GM12878 (cell line): ENCODE measurements at regions not wholly inside any gene's neighbourhood (a gene's known extent, or its start where the extent isn't known, plus 50 kb on each side); places are given as distances from the start of the nearest gene placed in this dataset.

Experiments
- ATAC-seq: fragments of 200-7000 bp; cut with Tn5 transposase; 3 replicates; pipeline ENCODE4 v1.9.1; 2020; ENCODE audit warnings: mild to moderate bottlenecking, moderate library complexity
- BruUV-seq: library from RNA; stranded (reverse); fragments of 400-500 nt; replicated peaks from 2 replicates; lab custom pipeline; 2021; lab: Mats Ljungman, UMichigan
- CTCF ChIA-PET: fragments of 300-600 bp; sonication (Branson Sonifier 250); formaldehyde crosslinking; extraction: SDS; loops from one replicate; lab custom pipeline; 2021; ENCODE audit warnings: inconsistent platforms; lab: Yijun Ruan, JAX
- POLR2A ChIA-PET: fragments of 350-600 bp; formaldehyde crosslinking; extraction: SDS; loops from one replicate; lab custom pipeline; 2021; ENCODE audit warnings: inconsistent platforms; lab: Charles Lee
- RAD21 ChIA-PET: fragments of 300-600 bp; sonication (Branson Sonifier 250); formaldehyde crosslinking; loops from one replicate; lab custom pipeline; 2023; ENCODE audit warnings: antibody characterized with exemption; ENCODE audit not compliant: unreplicated experiment; lab: Charles Lee
- SMC1A ChIA-PET: fragments of 300-600 bp; sonication (Branson Sonifier 250); formaldehyde crosslinking; loops from one replicate; lab custom pipeline; 2023; ENCODE audit not compliant: unreplicated experiment, uncharacterized antibody; lab: Charles Lee
- DNase-seq: peaks from one replicate; pipeline ENCODE4 v3.0.0-alpha.2; 2011; ENCODE audit warnings: low read depth, low spot score
- FAIRE-seq: peaks from 3 replicates; lab custom pipeline; 2011; peaks lifted over from hg19 to GRCh38; lab: Jason Lieb, UNC
- H2AFZ ChIP-seq: 2 replicates; pipeline ENCODE4 v1.6.0; 2011; ENCODE audit warnings: low read depth, low read length, control low read depth; ENCODE audit not compliant: control insufficient read depth
- H3K27ac ChIP-seq: 2 replicates; pipeline ENCODE4 v1.5.1; 2011; ENCODE audit warnings: control low read depth; ENCODE audit not compliant: control insufficient read depth, insufficient read depth
- H3K27me3 ChIP-seq, 2 experiments: replicated peaks in 1 of 2; 2 replicates each; pipeline versions ENCODE4 v1.6.0 to v1.6.1; 2011; ENCODE audit warnings: low read length in 1 of 2; ENCODE audit not compliant: control insufficient read depth in 2 of 2, insufficient read depth in 2 of 2
- H3K36me3 ChIP-seq, 2 experiments: 2 replicates each; pipeline ENCODE4 v1.5.1; 2011; ENCODE audit warnings: low read length in 1 of 2; ENCODE audit not compliant: control insufficient read depth in 2 of 2, insufficient read depth in 2 of 2
- H3K4me1 ChIP-seq: 2 replicates; pipeline ENCODE4 v1.6.1; 2011; ENCODE audit warnings: mild to moderate bottlenecking, low read length, moderate library complexity, mixed read lengths; ENCODE audit not compliant: control insufficient read depth, insufficient read depth
- H3K4me2 ChIP-seq: 2 replicates; pipeline ENCODE4 v1.6.0; 2011; ENCODE audit warnings: control low read depth; ENCODE audit not compliant: control insufficient read depth, insufficient read depth
- H3K4me3 ChIP-seq: fragments of 200-600 bp; sonication (generic); 2 replicates; pipeline ENCODE4 v1.5.1; 2016
- H3K79me2 ChIP-seq: 2 replicates; pipeline ENCODE4 v1.6.0; 2011; ENCODE audit warnings: low read length; ENCODE audit not compliant: control insufficient read depth, insufficient read depth
- H3K9ac ChIP-seq: 2 replicates; pipeline ENCODE4 v1.8.0; 2011; ENCODE audit warnings: low read length, control low read depth, mixed read lengths; ENCODE audit not compliant: control insufficient read depth, insufficient read depth
- H3K9me3 ChIP-seq: replicated peaks from 3 replicates; pipeline ENCODE4 v1.5.1; 2011; ENCODE audit warnings: mild to moderate bottlenecking, low read length; ENCODE audit not compliant: control insufficient read depth, insufficient read depth
- H4K20me1 ChIP-seq: 2 replicates; pipeline ENCODE4 v1.6.0; 2011; ENCODE audit not compliant: control insufficient read depth, insufficient read depth
- CHD2 ChIP-seq: IDR thresholded peaks from 2 replicates; pipeline ENCODE4 v1.6.1; 2011; ENCODE audit warnings: low read depth, low read length, improper control_type of control experiment, borderline replicate concordance
- CREM ChIP-seq: IDR thresholded peaks from 2 replicates; pipeline ENCODE4 v1.6.1; 2014; ENCODE audit warnings: antibody characterized with exemption, low read depth
- HDAC2 ChIP-seq: fragments of 200-600 bp; sonication (generic); IDR thresholded peaks from 2 replicates; pipeline ENCODE4 v1.6.1; 2017
- IKZF2 ChIP-seq, 2 experiments: fragments of 450-650 bp; IDR thresholded peaks; 2 replicates each; pipeline ENCODE4 v1.6.1; 2017; ENCODE audit warnings: mild to moderate bottlenecking in 2 of 2, moderate library complexity in 2 of 2
- PAX5 ChIP-seq: IDR thresholded peaks from 2 replicates; pipeline ENCODE4 v1.6.1; 2011; ENCODE audit warnings: low read depth, low read length, borderline replicate concordance
- RB1 ChIP-seq: fragments of 450-650 bp; formaldehyde crosslinking; IDR thresholded peaks from 2 replicates; pipeline ENCODE4 v1.6.1; 2017; ENCODE audit warnings: mild to moderate bottlenecking, borderline replicate concordance
- RFX5 ChIP-seq: IDR thresholded peaks from 2 replicates; pipeline ENCODE4 v1.6.1; 2011; ENCODE audit warnings: low read depth, low read length, improper control_type of control experiment
- SMARCA5 ChIP-seq: fragments of 450-650 bp; IDR thresholded peaks from 2 replicates; pipeline ENCODE4 v1.6.1; 2017; ENCODE audit warnings: mild to moderate bottlenecking
- SREBF1 ChIP-seq: IDR thresholded peaks from 2 replicates; pipeline ENCODE4 v1.6.1; 2012; ENCODE audit warnings: mild to moderate bottlenecking, low read length
- TBL1XR1 ChIP-seq: IDR thresholded peaks from 2 replicates; pipeline ENCODE4 v1.6.1; 2012; ENCODE audit warnings: low read depth, low read length, improper control_type of control experiment
- ZNF24 ChIP-seq: fragments of 450-650 bp; IDR thresholded peaks from 2 replicates; pipeline ENCODE4 v1.6.1; 2017; ENCODE audit warnings: antibody characterized with exemption, mild to moderate bottlenecking
- ZSCAN29 ChIP-seq: fragments of 450-650 bp; IDR thresholded peaks from 2 replicates; pipeline ENCODE4 v1.6.1; 2017; ENCODE audit warnings: mild to moderate bottlenecking, moderate library complexity
- WGBS: methylation state at CpG from one replicate; pipeline ENCODE4 v1.1.6; 2016; ENCODE audit warnings: low lambda C conversion rate; ENCODE audit not compliant: insufficient replicate concordance, insufficient coverage; ENCODE audit errors: missing lambda C conversion rate; 5-methylcytosine and 5-hydroxymethylcytosine counted together
- in situ Hi-C: fragments of 300-500 bp; cut with MboI; formaldehyde crosslinking; loops from 9 replicates; pipeline ENCODE4 v1.14.3; 2018; ENCODE audit warnings: mixed read lengths
- intact Hi-C: fragments of 100-400 bp; cut with micrococcal nuclease; formaldehyde crosslinking; loops from one replicate; pipeline ENCODE4 v1.14.2; 2022; ENCODE audit not compliant: unreplicated experiment
- TF ChIP-seq, protein P1 (sequence below): fragments of 450-650 bp; IDR thresholded peaks from 2 replicates; pipeline ENCODE4 v1.6.1; 2016; ENCODE audit warnings: mild to moderate bottlenecking

DNA sequence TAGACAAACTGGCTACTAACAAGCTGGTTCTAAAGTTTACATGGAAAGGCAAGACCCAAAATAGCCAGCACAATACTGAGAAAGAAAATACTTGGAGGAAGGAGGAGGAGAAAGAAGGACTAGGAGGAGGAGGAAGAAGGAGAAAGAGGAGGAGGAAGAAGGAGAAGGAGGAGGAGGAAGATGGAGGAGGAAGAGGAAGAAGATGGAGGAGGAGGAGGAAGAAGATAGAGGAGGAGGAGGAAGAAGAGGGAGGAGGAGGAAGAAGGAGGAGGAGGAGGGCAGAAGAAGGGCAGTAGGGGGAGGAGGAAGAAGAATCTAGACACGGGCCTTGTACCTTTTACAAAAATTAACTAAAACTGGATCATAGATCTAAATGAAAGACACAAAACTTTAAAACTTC, 92.6 kb downstream of the METTL4 start:
- H3K79me2 ChIP-seq = no peaks in the 10 kb centered on the region
- no peak for DNase-seq
- no TSS peak for BruUV-seq
- H3K27me3 ChIP-seq = no peaks in the 10 kb centered on the region
- intact Hi-C loops = no loop called here
- TF ChIP-seq SREBF1 (no peak), PAX5 (no peak), CHD2 (no peak), RFX5 (no peak)
- TF ChIP-seq, all 136 proteins: peak for 0
- FAIRE-seq (no peak), ATAC-seq (no peak)
- Histone ChIP-seq H4K20me1 (no peaks in the 10 kb centered on the region), H3K4me3 (no peak overlapping the region), H3K36me3 (no peaks in the 10 kb centered on the region), H3K9me3 (no peaks in the 10 kb centered on the region), H3K27ac (no peak overlapping the region), H3K4me2 (no peak overlapping the region), H3K9ac (no peak overlapping the region), H2AFZ (no peak overlapping the region), H3K4me1 (no peaks in the 10 kb centered on the region)
- ChIA-PET POLR2A (no interaction called here), RAD21 (no interaction called here), SMC1A (no interaction called here), CTCF (no interaction called here)
- WGBS = 0% methylated on average over 1 of the region's 1 CpG
- in situ Hi-C loops = no loop called here

DNA sequence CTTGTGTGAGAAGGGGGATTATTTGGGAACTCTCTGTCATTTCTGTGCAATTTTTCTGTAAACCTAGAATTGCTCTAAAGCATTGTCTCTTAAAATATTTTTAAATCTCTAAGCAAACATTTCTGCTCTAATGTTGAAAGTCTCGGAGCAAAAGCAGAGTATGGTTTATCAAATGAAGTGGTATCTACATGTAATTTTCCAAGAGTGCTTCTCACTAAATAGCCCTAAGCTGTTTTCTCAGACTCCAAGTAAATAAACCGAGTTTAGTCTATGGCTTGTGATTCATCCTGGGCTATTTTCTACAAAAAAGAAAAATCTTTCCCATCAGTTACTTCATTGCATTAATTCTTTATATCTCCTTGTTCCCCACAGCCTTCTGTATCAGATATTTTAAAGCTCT, 90.8 kb downstream of the METTL4 start:
- ChIA-PET CTCF (interaction anchor here (1.2 kb wide), 1 partner anchor 376 kb away, joined by 3 read pairs; no protein-coding TSS in a partner anchor), SMC1A (no interaction called here), POLR2A (no interaction called here), RAD21 (no interaction called here)
- ATAC-seq = no peak
- Histone ChIP-seq H4K20me1 (no peaks in the 10 kb centered on the region), H3K79me2 (no peaks in the 10 kb centered on the region), H3K36me3 (no peaks in the 10 kb centered on the region), H3K27me3 (no peaks in the 10 kb centered on the region), H3K4me3 (no peak overlapping the region), H3K4me1 (no peaks in the 10 kb centered on the region), H2AFZ (no peak overlapping the region), H3K4me2 (no peak overlapping the region), H3K27ac (no peak overlapping the region), H3K9me3 (no peaks in the 10 kb centered on the region), H3K9ac (no peak overlapping the region)
- 2% methylated on average over 2 of the region's 2 CpGs for WGBS
- in situ Hi-C loops (no loop called here), intact Hi-C loops (no loop called here)
- no peak for FAIRE-seq
- TF ChIP-seq ZNF24 (no peak), CREM (no peak), ZSCAN29 (no peak), IKZF2 (IDR thresholded peaks at IDR 0.05) (no peak), SMARCA5 (no peak), TBL1XR1 (no peak), RB1 (no peak), HDAC2 (no peak)
- TF ChIP-seq, protein P1, sequence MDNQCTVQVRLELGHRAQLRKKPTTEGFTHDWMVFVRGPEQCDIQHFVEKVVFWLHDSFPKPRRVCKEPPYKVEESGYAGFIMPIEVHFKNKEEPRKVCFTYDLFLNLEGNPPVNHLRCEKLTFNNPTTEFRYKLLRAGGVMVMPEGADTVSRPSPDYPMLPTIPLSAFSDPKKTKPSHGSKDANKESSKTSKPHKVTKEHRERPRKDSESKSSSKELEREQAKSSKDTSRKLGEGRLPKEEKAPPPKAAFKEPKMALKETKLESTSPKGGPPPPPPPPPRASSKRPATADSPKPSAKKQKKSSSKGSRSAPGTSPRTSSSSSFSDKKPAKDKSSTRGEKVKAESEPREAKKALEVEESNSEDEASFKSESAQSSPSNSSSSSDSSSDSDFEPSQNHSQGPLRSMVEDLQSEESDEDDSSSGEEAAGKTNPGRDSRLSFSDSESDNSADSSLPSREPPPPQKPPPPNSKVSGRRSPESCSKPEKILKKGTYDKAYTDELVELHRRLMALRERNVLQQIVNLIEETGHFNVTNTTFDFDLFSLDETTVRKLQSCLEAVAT = no peak
- no peak for DNase-seq
- BruUV-seq = no TSS peak
